ENCODE measurements at regions not wholly inside any gene's neighbourhood (a gene's known extent, or its start where the extent isn't known, plus 50 kb on each side); places are given as distances from the start of the nearest gene placed in this dataset.
"Not testable (repeated sequence)": the region's sequence is repeated elsewhere in the genome, so short reads cannot be mapped to it uniquely, and the experiment has no call there.

DNA sequence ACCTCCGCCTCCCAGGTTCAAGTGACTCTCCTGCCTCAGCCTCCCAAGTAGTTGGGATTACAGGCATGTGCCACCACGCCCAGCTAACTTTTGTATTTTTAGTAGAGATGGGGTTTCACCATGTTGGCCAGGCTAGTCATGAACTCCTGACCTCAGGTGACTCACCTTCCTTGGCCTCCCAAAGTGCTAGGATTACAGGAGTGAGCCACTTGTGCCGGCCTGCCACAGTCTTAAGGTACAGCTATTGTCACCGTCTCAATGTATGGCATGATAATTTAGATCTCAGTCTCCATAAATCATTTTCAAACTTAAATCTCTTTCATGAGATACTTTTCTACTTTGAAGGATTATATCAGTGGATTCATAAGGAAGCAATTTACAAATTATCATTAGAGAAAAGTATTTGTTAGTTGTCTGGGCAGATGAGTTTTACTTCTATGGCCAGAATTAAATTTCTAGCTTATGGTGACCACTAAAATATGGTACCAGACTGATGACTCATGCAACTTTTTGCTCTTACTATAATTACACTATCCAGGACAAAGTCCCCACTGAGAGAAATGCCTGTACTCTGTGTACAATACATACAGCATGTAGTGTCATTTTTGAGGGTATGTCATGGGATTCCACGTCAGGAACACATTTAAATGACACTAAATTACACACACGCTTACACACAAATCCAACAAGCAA is 1230.3 kb upstream of the GOT2 start:
- H3K4me3 ChIP-seq (ENCODE audit: low read length in 2 of 2), result no peak overlapping the region
- H3K36me3 ChIP-seq (ENCODE audit: control insufficient read depth in 2 of 2, insufficient read depth in 2 of 2, low read length in 2 of 2), result no peaks in the 10 kb centered on the region
- no peaks in the 10 kb centered on the region for H3K4me1 ChIP-seq (ENCODE audit: control insufficient read depth, insufficient read depth, low read length)
- H3K9me3 ChIP-seq (ENCODE audit: control insufficient read depth in 2 of 2, low read length in 2 of 2), result no peaks in the 10 kb centered on the region
- no peak overlapping the region for H3K27ac ChIP-seq (ENCODE audit: low read length)
- no peaks in the 10 kb centered on the region for H3K27me3 ChIP-seq (ENCODE audit: control insufficient read depth in 1 of 2, insufficient read depth in 2 of 2, low read length in 2 of 2)
- no peak overlapping the region for H3K9ac ChIP-seq (ENCODE audit: low read length in 2 of 2)

DNA sequence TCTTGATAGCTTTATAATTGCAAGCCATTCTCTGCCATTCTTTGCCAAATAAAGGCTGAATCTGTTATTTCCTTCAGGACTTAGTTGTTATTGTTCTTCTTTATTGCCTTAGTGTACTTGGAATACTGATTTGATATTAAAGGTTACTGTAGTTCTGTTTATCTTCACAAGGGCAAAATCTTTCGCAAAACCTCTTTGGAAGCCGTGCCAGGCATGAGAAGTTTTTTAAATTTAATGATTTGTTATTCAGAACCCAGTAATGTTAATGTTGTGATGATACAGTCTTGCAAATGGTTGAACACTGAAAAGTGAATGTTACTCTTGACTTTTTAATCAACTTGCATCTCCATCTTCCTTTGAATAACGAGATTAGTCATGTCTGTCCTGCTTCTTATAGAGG is 1225.2 kb upstream of the GOT2 start:
- H3K27ac ChIP-seq (ENCODE audit: low read length), result no peak overlapping the region
- no peaks in the 10 kb centered on the region for H3K9me3 ChIP-seq (ENCODE audit: control insufficient read depth in 2 of 2, low read length in 2 of 2)
- no peak overlapping the region for H3K9ac ChIP-seq (ENCODE audit: low read length in 2 of 2)
- no peaks in the 10 kb centered on the region for H3K4me1 ChIP-seq (ENCODE audit: control insufficient read depth, insufficient read depth, low read length)
- H3K27me3 ChIP-seq (ENCODE audit: control insufficient read depth in 1 of 2, insufficient read depth in 2 of 2, low read length in 2 of 2), result no peaks in the 10 kb centered on the region
- no peaks in the 10 kb centered on the region for H3K36me3 ChIP-seq (ENCODE audit: control insufficient read depth in 2 of 2, insufficient read depth in 2 of 2, low read length in 2 of 2)
- H3K4me3 ChIP-seq (ENCODE audit: low read length in 2 of 2), result no peak overlapping the region

DNA sequence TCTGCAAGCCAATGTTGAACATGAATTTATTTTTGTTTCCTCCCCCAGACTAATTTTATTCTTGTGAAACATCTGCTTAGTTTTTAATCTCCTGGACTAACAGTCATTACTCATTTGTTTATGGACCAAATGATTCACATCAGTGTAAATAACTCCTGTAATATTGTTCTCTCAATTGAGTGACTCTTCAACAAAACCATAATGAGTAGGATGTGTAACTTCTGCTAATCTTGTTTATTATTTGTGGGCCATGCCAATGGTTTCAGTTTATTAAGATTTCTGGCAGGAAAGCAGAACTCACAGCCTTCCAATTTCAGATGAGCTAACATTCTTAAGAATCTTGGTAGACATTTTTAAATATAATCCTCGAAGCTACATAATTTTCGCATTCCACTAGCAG is 1216.3 kb upstream of the GOT2 start:
- H3K9me3 ChIP-seq (ENCODE audit: control insufficient read depth in 2 of 2, low read length in 2 of 2), result peaks cover 0 to 4% of the 10 kb centered on the region in 2 donors
- H3K4me3 ChIP-seq (ENCODE audit: low read length in 2 of 2), result no peak overlapping the region
- no peak overlapping the region for H3K9ac ChIP-seq (ENCODE audit: low read length in 2 of 2)
- H3K27ac ChIP-seq (ENCODE audit: low read length), result no peak overlapping the region
- no peaks in the 10 kb centered on the region for H3K27me3 ChIP-seq (ENCODE audit: control insufficient read depth in 1 of 2, insufficient read depth in 2 of 2, low read length in 2 of 2)
- no peaks in the 10 kb centered on the region for H3K4me1 ChIP-seq (ENCODE audit: control insufficient read depth, insufficient read depth, low read length)
- H3K36me3 ChIP-seq (ENCODE audit: control insufficient read depth in 2 of 2, insufficient read depth in 2 of 2, low read length in 2 of 2), result no peaks in the 10 kb centered on the region

DNA sequence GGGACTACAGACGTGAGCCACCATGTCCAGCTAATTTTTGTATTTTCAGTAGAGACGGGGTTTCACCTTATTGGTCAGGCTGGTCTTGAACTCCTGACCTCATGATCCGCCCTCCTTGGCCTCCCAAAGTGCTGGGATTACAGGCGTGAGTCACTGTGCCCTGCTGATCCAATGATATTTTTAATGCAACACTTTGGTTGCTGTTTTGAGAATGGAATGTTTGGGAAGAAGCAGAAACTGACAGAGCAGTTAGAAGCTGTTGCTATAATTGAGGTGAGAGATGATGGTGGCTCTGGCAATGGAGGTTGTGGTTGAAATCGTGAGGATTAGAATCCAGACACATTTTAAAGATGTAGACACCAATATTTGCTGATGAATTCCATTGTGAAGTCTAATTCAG is 1209.9 kb upstream of the GOT2 start:
- not testable (repeated sequence) for H3K36me3 ChIP-seq (ENCODE audit: control insufficient read depth in 2 of 2, insufficient read depth in 2 of 2, low read length in 2 of 2); H3K27ac ChIP-seq (ENCODE audit: low read length); H3K27me3 ChIP-seq (ENCODE audit: control insufficient read depth in 1 of 2, insufficient read depth in 2 of 2, low read length in 2 of 2); H3K9ac ChIP-seq (ENCODE audit: low read length in 2 of 2); H3K9me3 ChIP-seq (ENCODE audit: control insufficient read depth in 2 of 2, low read length in 2 of 2); H3K4me3 ChIP-seq (ENCODE audit: low read length in 2 of 2); H3K4me1 ChIP-seq (ENCODE audit: control insufficient read depth, insufficient read depth, low read length)

DNA sequence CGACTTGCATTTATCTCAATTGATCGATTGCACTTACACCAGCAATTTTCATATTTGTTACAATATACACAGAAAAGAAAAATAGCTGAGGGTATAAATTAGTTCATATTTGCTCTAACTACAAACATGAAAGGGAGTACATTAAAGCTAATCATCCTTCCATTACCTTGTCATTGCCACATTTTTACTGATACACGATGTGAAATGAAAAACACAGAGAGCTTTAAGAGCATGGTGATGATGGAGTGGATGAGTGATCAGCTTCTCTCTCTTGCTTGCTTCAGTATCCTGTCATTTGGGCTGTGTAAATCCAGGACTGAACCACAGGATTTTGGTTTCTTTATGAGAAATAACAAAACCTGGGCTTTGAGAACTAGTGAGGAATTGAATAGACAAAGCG is 1207.5 kb upstream of the GOT2 start:
- no peaks in the 10 kb centered on the region for H3K36me3 ChIP-seq (ENCODE audit: control insufficient read depth in 2 of 2, insufficient read depth in 2 of 2, low read length in 2 of 2)
- no peak overlapping the region for H3K4me3 ChIP-seq (ENCODE audit: low read length in 2 of 2)
- H3K27me3 ChIP-seq (ENCODE audit: control insufficient read depth in 1 of 2, insufficient read depth in 2 of 2, low read length in 2 of 2), result no peaks in the 10 kb centered on the region
- H3K9me3 ChIP-seq (ENCODE audit: control insufficient read depth in 2 of 2, low read length in 2 of 2), result peaks cover 0 to 7% of the 10 kb centered on the region in 2 donors
- no peak overlapping the region for H3K9ac ChIP-seq (ENCODE audit: low read length in 2 of 2)
- no peaks in the 10 kb centered on the region for H3K4me1 ChIP-seq (ENCODE audit: control insufficient read depth, insufficient read depth, low read length)
- no peak overlapping the region for H3K27ac ChIP-seq (ENCODE audit: low read length)

DNA sequence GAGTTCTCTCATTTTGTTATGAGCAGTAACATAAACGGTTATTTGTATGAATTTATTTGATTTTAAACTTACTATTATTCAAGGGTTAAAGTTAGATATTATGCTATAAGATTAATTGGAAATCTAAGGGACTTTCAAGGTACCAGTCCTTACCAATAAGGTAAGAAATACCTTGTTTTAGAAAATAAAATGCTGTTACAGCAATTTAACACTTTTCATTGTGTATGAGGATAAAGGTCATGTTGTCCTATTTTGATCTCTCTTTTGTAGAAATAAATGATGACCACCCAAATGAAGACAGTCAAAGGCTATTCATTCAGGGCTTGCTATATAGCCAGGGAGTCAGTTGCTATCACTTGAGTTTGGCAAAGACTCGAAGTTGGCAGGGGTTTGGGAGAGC is 1185.9 kb upstream of the GOT2 start:
- no peaks in the 10 kb centered on the region for H3K36me3 ChIP-seq (ENCODE audit: control insufficient read depth in 2 of 2, insufficient read depth in 2 of 2, low read length in 2 of 2)
- no peaks in the 10 kb centered on the region for H3K9me3 ChIP-seq (ENCODE audit: control insufficient read depth in 2 of 2, low read length in 2 of 2)
- H3K9ac ChIP-seq (ENCODE audit: low read length in 2 of 2), result no peak overlapping the region
- no peaks in the 10 kb centered on the region for H3K27me3 ChIP-seq (ENCODE audit: control insufficient read depth in 1 of 2, insufficient read depth in 2 of 2, low read length in 2 of 2)
- H3K4me3 ChIP-seq (ENCODE audit: low read length in 2 of 2), result no peak overlapping the region
- H3K4me1 ChIP-seq (ENCODE audit: control insufficient read depth, insufficient read depth, low read length), result no peaks in the 10 kb centered on the region
- no peak overlapping the region for H3K27ac ChIP-seq (ENCODE audit: low read length)

DNA sequence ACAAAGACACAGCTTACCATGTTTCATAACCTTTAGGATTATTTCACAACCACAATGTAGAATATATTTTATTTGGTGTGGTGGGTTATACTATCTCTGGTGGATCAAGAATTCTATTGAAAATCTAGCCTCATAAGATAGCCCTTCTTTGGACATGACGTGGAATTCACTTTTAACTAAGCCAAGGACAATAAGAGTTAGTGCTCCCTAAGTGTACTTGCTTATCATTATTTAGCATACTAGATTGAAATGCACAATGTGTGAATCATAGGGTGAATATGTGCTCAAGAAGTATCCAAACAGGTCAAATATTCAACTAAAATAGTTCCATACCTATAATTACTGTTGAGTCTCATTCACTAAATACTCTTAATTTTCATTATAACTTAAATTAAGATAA is 1179.5 kb upstream of the GOT2 start:
- Histone ChIP-seq H3K4me3 (ENCODE audit: low read length in 2 of 2) (no peak overlapping the region), H3K36me3 (ENCODE audit: control insufficient read depth in 2 of 2, insufficient read depth in 2 of 2, low read length in 2 of 2) (no peaks in the 10 kb centered on the region), H3K9me3 (ENCODE audit: control insufficient read depth in 2 of 2, low read length in 2 of 2) (no peaks in the 10 kb centered on the region), H3K4me1 (ENCODE audit: control insufficient read depth, insufficient read depth, low read length) (no peaks in the 10 kb centered on the region), H3K9ac (ENCODE audit: low read length in 2 of 2) (no peak overlapping the region), H3K27me3 (ENCODE audit: control insufficient read depth in 1 of 2, insufficient read depth in 2 of 2, low read length in 2 of 2) (no peaks in the 10 kb centered on the region), H3K27ac (ENCODE audit: low read length) (no peak overlapping the region)

DNA sequence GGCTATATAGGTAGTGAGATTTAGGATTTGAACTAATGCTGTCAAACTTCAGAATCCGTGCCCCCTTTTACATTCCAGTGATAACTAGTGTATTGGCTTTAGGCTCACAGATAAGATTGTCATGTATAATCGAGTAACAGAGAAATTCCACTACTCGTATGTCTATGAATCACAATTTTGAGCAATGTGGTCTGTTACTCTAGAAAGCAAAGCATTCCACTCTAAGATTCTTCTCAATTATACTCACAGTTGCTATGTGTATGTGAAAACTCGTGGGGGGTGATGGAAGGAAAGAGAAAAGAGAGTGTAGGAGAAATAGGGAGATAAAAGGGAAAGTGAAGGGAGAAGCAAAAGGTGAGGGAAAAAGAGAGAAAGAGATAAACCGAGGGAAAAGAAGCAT is 1175.1 kb upstream of the GOT2 start:
- Histone ChIP-seq H3K4me1 (ENCODE audit: control insufficient read depth, insufficient read depth, low read length) (no peaks in the 10 kb centered on the region), H3K9ac (ENCODE audit: low read length in 2 of 2) (no peak overlapping the region), H3K9me3 (ENCODE audit: control insufficient read depth in 2 of 2, low read length in 2 of 2) (no peaks in the 10 kb centered on the region), H3K4me3 (ENCODE audit: low read length in 2 of 2) (no peak overlapping the region), H3K36me3 (ENCODE audit: control insufficient read depth in 2 of 2, insufficient read depth in 2 of 2, low read length in 2 of 2) (no peaks in the 10 kb centered on the region), H3K27ac (ENCODE audit: low read length) (no peak overlapping the region), H3K27me3 (ENCODE audit: control insufficient read depth in 1 of 2, insufficient read depth in 2 of 2, low read length in 2 of 2) (no peaks in the 10 kb centered on the region)

DNA sequence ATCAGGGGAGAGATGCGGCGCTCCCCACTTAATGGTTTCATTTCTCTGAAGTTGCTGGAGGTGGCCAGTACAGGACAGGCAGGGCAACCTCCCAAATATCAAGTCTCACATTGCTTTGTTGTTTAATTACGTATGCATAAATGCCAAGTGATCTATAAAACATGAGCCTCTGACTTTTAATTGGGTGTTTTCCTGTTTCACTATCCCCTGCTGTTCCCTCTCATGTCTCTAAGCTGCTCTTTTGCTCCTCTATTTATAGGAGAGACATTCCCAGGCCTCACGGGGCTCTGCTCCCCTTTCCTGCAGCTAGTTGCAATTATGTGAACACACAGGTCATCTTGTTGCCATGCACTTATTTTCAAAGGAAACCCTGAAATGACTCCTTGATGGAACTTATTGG is 1173.5 kb upstream of the GOT2 start:
- Histone ChIP-seq H3K9ac (ENCODE audit: low read length in 2 of 2) (no peak overlapping the region), H3K4me1 (ENCODE audit: control insufficient read depth, insufficient read depth, low read length) (no peaks in the 10 kb centered on the region), H3K36me3 (ENCODE audit: control insufficient read depth in 2 of 2, insufficient read depth in 2 of 2, low read length in 2 of 2) (no peaks in the 10 kb centered on the region), H3K27me3 (ENCODE audit: control insufficient read depth in 1 of 2, insufficient read depth in 2 of 2, low read length in 2 of 2) (no peaks in the 10 kb centered on the region), H3K4me3 (ENCODE audit: low read length in 2 of 2) (no peak overlapping the region), H3K27ac (ENCODE audit: low read length) (no peak overlapping the region), H3K9me3 (ENCODE audit: control insufficient read depth in 2 of 2, low read length in 2 of 2) (no peaks in the 10 kb centered on the region)

DNA sequence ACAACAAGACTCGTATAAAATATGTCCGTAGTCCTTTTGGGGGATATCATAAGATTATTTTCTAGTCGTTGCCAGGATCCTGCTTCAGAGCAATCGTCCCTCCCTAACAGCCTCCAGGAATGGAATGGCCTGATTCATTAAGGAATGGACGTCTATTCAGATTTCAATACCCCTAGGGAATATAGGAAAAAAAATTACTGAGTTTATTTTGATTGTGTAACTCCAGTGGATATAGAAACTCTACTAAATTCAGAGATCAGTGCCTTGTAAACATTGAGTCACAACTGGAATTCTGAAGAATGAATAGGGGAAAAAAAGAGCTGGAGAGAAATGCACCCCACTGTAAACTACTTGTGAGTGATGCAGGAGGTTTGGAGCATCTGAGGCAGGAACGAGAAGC is 1171.5 kb upstream of the GOT2 start:
- Histone ChIP-seq H3K36me3 (ENCODE audit: control insufficient read depth in 2 of 2, insufficient read depth in 2 of 2, low read length in 2 of 2) (no peaks in the 10 kb centered on the region), H3K27me3 (ENCODE audit: control insufficient read depth in 1 of 2, insufficient read depth in 2 of 2, low read length in 2 of 2) (no peaks in the 10 kb centered on the region), H3K4me1 (ENCODE audit: control insufficient read depth, insufficient read depth, low read length) (no peaks in the 10 kb centered on the region), H3K27ac (ENCODE audit: low read length) (no peak overlapping the region), H3K9me3 (ENCODE audit: control insufficient read depth in 2 of 2, low read length in 2 of 2) (no peaks in the 10 kb centered on the region), H3K4me3 (ENCODE audit: low read length in 2 of 2) (no peak overlapping the region), H3K9ac (ENCODE audit: low read length in 2 of 2) (no peak overlapping the region)

DNA sequence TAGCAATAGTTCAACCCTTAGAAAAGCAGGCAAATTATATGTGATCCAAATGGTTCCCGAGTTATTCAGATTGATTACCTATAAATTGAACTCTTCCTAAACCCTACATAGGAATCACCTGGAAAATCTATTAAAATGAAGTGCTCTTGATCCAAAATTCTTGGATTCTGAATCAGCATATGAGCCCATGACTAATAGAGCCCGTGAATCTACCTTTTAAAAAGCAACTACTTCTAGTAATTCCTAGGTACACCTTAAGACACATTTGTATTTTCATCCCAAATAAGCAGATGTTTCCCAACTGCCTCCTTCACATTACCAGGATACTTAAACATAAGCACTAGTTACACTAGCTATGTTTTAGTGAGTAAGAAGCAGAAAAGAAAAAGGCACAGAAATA is 1171.0 kb upstream of the GOT2 start:
- Histone ChIP-seq H3K27me3 (ENCODE audit: control insufficient read depth in 1 of 2, insufficient read depth in 2 of 2, low read length in 2 of 2) (no peaks in the 10 kb centered on the region), H3K4me3 (ENCODE audit: low read length in 2 of 2) (no peak overlapping the region), H3K36me3 (ENCODE audit: control insufficient read depth in 2 of 2, insufficient read depth in 2 of 2, low read length in 2 of 2) (no peaks in the 10 kb centered on the region), H3K9me3 (ENCODE audit: control insufficient read depth in 2 of 2, low read length in 2 of 2) (no peaks in the 10 kb centered on the region), H3K4me1 (ENCODE audit: control insufficient read depth, insufficient read depth, low read length) (no peaks in the 10 kb centered on the region), H3K27ac (ENCODE audit: low read length) (no peak overlapping the region), H3K9ac (ENCODE audit: low read length in 2 of 2) (no peak overlapping the region)
